ENCODE measurements at regions not wholly inside any gene's neighbourhood (a gene's known extent, or its start where the extent isn't known, plus 50 kb on each side); places are given as distances from the start of the nearest gene placed in this dataset.

DNA sequence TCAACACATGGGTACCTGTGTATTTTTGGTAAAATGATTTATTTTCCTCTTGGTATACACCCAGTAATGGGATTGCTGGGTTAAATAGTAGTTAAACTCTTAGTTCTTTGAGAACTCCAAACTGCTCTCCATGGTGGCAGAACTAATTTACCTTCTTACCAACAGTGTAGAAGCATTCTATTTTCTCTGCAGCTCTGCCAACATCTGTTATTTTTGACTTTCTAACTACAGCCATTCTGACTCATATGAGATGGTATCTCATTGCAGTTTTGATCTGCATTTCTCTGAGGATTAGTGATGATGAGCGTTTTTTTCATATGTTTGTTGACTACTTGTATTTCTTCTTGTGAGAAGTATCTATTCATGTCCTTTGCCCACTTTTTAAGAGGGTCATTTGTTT, 180.6 kb downstream of the FSIP2 start:
- WGBS (ENCODE audit: insufficient coverage, low coverage, missing lambda C conversion rate), result 0% methylated on average over 1 of the region's 1 CpG
- intact Hi-C loops (cut with micrococcal nuclease), result no loop called here
- in situ Hi-C loops (cut with MboI), result no loop called here
- Histone ChIP-seq H3K79me2 (ENCODE audit: control insufficient read depth, insufficient read depth, low read length) (no peaks in the 10 kb centered on the region), H3K9ac (ENCODE audit: insufficient read depth in 1 of 2, low read depth in 2 of 2, low read length in 2 of 2) (no peak overlapping the region), H3K9me1 (ENCODE audit: control insufficient read depth, insufficient read depth, low read length) (no peaks in the 10 kb centered on the region), H3K27ac (ENCODE audit: extremely low read depth, low read depth, low read length) (no peak overlapping the region), H3K27me3 (ENCODE audit: control insufficient read depth in 2 of 2, insufficient read depth in 2 of 2, low read length in 2 of 2) (no peaks in the 10 kb centered on the region), H2AFZ (ENCODE audit: low read depth, low read length) (no peak overlapping the region), H3K4me1 (replicated peaks in 1 of 2; ENCODE audit: control insufficient read depth in 2 of 2, insufficient read depth in 2 of 2, low read length in 2 of 2) (no peaks in the 10 kb centered on the region), H3K4me3 (no peak overlapping the region), H3K9me3 (replicated peaks; ENCODE audit: control insufficient read depth, insufficient read depth, low read depth, low read length) (0 out of 2 replicates have a peak, but pooled peaks cover 2% of the 10 kb centered on the region), H4K20me1 (replicated peaks; ENCODE audit: control insufficient read depth, insufficient read depth, low read length) (no peaks in the 10 kb centered on the region), H3K36me3 (ENCODE audit: control insufficient read depth, insufficient read depth, low read length) (no peaks in the 10 kb centered on the region), H3K4me2 (ENCODE audit: insufficient read depth, low read length) (no peak overlapping the region)
- ChIA-PET POLR2A (no interaction called here), CTCF (ENCODE audit: low intra/inter-chr PET ratio) (no interaction called here)
- DNase-seq (ENCODE audit: extremely low read depth in 1 of 4, low spot score in 3 of 4), result no peak
- no TSS peak for BruUV-seq (replicated peaks)
- no peak for FAIRE-seq
- no peak for ATAC-seq
- TF ChIP-seq ZC3H11A (IDR thresholded peaks at IDR 0.05; ENCODE audit: low read depth, low read length), result no peak
- TF ChIP-seq NONO (IDR thresholded peaks at IDR 0.05; ENCODE audit: low read depth in 2 of 2, low read length in 1 of 2), result no peak
- no peak for TF ChIP-seq PTRF (tag; IDR thresholded peaks at IDR 0.05)
- TF ChIP-seq SRSF7 (optimal IDR thresholded peaks at IDR 0.05; ENCODE audit: low read depth, low read length), result no peak
- TF ChIP-seq HEY1 (CRISPR knock-in tag; IDR thresholded peaks at IDR 0.05; ENCODE audit: borderline replicate concordance), result no peak
- TF ChIP-seq, protein P1, sequence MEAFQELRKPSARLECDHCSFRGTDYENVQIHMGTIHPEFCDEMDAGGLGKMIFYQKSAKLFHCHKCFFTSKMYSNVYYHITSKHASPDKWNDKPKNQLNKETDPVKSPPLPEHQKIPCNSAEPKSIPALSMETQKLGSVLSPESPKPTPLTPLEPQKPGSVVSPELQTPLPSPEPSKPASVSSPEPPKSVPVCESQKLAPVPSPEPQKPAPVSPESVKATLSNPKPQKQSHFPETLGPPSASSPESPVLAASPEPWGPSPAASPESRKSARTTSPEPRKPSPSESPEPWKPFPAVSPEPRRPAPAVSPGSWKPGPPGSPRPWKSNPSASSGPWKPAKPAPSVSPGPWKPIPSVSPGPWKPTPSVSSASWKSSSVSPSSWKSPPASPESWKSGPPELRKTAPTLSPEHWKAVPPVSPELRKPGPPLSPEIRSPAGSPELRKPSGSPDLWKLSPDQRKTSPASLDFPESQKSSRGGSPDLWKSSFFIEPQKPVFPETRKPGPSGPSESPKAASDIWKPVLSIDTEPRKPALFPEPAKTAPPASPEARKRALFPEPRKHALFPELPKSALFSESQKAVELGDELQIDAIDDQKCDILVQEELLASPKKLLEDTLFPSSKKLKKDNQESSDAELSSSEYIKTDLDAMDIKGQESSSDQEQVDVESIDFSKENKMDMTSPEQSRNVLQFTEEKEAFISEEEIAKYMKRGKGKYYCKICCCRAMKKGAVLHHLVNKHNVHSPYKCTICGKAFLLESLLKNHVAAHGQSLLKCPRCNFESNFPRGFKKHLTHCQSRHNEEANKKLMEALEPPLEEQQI (IDR thresholded peaks at IDR 0.05), result no peak
- no peak for TF ChIP-seq HDAC8 (tag; IDR thresholded peaks at IDR 0.05)
- no peak for TF ChIP-seq ZNF121 (CRISPR knock-in tag; conservative IDR thresholded peaks at IDR 0.05)
- no peak for TF ChIP-seq SMARCB1 (IDR thresholded peaks at IDR 0.05; ENCODE audit: insufficient read length, low read depth)
- no peak for TF ChIP-seq ZNF780A (CRISPR knock-in tag; IDR thresholded peaks at IDR 0.05)
- TF ChIP-seq, protein P2, sequence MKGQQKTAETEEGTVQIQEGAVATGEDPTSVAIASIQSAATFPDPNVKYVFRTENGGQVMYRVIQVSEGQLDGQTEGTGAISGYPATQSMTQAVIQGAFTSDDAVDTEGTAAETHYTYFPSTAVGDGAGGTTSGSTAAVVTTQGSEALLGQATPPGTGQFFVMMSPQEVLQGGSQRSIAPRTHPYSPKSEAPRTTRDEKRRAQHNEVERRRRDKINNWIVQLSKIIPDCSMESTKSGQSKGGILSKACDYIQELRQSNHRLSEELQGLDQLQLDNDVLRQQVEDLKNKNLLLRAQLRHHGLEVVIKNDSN (CRISPR knock-in tag; IDR thresholded peaks at IDR 0.05), result no peak
- TF ChIP-seq RFX5 (IDR thresholded peaks at IDR 0.05; ENCODE audit: low read depth, low read length), result no peak
- no peak for TF ChIP-seq ZNF41 (CRISPR knock-in tag; conservative IDR thresholded peaks at IDR 0.05)
- TF ChIP-seq ZNF444 (CRISPR knock-in tag; IDR thresholded peaks at IDR 0.05), result no peak
- TF ChIP-seq NCOA2 (IDR thresholded peaks at IDR 0.05; ENCODE audit: partially characterized antibody in 2 of 2), result no peak
- TF ChIP-seq, protein P3, sequence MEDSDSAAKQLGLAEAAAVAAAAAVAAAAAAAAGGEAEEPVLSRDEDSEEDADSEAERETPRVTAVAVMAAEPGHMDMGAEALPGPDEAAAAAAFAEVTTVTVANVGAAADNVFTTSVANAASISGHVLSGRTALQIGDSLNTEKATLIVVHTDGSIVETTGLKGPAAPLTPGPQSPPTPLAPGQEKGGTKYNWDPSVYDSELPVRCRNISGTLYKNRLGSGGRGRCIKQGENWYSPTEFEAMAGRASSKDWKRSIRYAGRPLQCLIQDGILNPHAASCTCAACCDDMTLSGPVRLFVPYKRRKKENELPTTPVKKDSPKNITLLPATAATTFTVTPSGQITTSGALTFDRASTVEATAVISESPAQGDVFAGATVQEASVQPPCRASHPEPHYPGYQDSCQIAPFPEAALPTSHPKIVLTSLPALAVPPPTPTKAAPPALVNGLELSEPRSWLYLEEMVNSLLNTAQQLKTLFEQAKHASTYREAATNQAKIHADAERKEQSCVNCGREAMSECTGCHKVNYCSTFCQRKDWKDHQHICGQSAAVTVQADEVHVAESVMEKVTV (CRISPR knock-in tag; IDR thresholded peaks at IDR 0.05), result no peak
- TF ChIP-seq ZKSCAN3 (CRISPR knock-in tag; IDR thresholded peaks at IDR 0.05), result no peak
